Ovary (tissue), 7 donors: ENCODE measurements at regions not wholly inside any gene's neighbourhood (a gene's known extent, or its start where the extent isn't known, plus 50 kb on each side); places are given as distances from the start of the nearest gene placed in this dataset.
"Not testable (repeated sequence)": the region's sequence is repeated elsewhere in the genome, so short reads cannot be mapped to it uniquely, and the experiment has no call there.

Source experiments
- DNase-seq, 5 donors: peaks; one replicate each; pipeline ENCODE4 v3.0.0-alpha.2; 2019 to 2020
- H3K27ac ChIP-seq, 2 donors: fragments of 200-600 bp; one replicate each; pipeline versions ENCODE4 v1.5.1 to v1.8.0; 2019 to 2022
- H3K27me3 ChIP-seq: fragments of 200-600 bp; one replicate; pipeline ENCODE4 v1.8.0; 2022
- H3K36me3 ChIP-seq: fragments of 200-600 bp; sonication (generic); one replicate; pipeline ENCODE4 v1.5.1; 2019
- H3K4me1 ChIP-seq: one replicate; pipeline ENCODE4 v1.8.1; 2013; ENCODE audit warnings: mild to moderate bottlenecking, moderate library complexity; ENCODE audit not compliant: insufficient read depth
- H3K4me3 ChIP-seq: fragments of 200-600 bp; sonication (generic); one replicate; pipeline ENCODE4 v1.5.1; 2017
- H3K9me3 ChIP-seq, 2 donors: fragments of 200-600 bp in 1 of 2; sonication (generic) in 1 of 2; one replicate each; pipeline versions ENCODE4 v1.5.1 to v1.8.1; 2013 to 2019; ENCODE audit warnings: mild to moderate bottlenecking in 1 of 2, moderate library complexity in 1 of 2
- EP300 ChIP-seq: sonication (generic); formaldehyde crosslinking; IDR thresholded peaks from one replicate; pipeline ENCODE4 v1.6.1; 2017; ENCODE audit warnings: antibody characterized with exemption
- POLR2A ChIP-seq: fragments of 450-650 bp; IDR thresholded peaks from one replicate; pipeline ENCODE4 v1.6.1; 2017; ENCODE audit warnings: antibody characterized with exemption, mild to moderate bottlenecking, moderate library complexity
- WGBS, 3 donors: extraction: QIAGEN DNeasy Blood & Tissue Kit in 1 of 3; methylation state at CpG; one replicate each; pipeline versions ENCODE4 v1.1.5 to v1.1.7; 2013 to 2017; 5-methylcytosine and 5-hydroxymethylcytosine counted together
- intact Hi-C, 4 donors: fragments of 100-400 bp; cut with DNase I; formaldehyde crosslinking; loops; one replicate each; pipeline versions ENCODE4 v1.11.0 to v1.15.1; 2022 to 2023
- TF ChIP-seq, protein P1 (sequence below), 3 donors: fragments of 450-650 bp in 2 of 3; fragments of 200-600 bp in 1 of 3; IDR thresholded peaks; one replicate each; pipeline versions ENCODE4 v1.5.1 to v1.8.0; 2016 to 2022; ENCODE audit warnings: antibody characterized with exemption in 3 of 3, mild to moderate bottlenecking in 1 of 3
- donor health status: DM: no; HTN: no; CAD: no; lungs with moderate emphysema.
- donor health status: DM: no; HTN: no; CAD: no.
- donor health status: Bipolar disorder and iron deficiency.
- donor health status: DM: no; HTN: no; CAD: no.
- donor health status: DM: yes; HTN: yes; CAD: no.

DNA sequence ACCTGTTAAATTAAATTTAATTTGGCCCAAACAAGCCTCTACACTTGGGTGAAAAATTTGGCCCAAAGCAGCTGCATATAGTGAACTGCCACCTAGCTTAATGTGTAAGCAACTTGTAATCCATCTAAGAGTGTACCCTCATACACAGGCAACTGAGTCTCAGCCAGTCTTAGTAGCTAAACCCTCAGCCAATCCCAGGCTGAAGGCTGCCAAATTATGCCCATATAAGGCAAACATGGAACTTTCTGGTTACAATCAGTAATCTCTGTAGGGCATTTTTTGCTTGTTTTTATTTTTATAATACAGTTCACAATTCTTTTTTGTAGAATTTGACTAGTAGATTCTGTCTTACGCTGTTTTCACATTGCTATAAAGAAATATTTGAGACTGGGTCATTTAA, 958.7 kb downstream of the FSCB start:
- WGBS, 3 donors = 88 to 94% (median 90%) methylated on average over 1 of the region's 1 CpG
- Histone ChIP-seq H3K9me3 (no peaks in the 10 kb centered on the region), H3K4me1 (no peaks in the 10 kb centered on the region), H3K36me3 (no peaks in the 10 kb centered on the region), H3K4me3 (no peak overlapping the region), H3K27ac (no peak overlapping the region), H3K27me3 (no peaks in the 10 kb centered on the region)
- no peak for DNase-seq
- intact Hi-C loops = no loop called here
- TF ChIP-seq, protein P1, sequence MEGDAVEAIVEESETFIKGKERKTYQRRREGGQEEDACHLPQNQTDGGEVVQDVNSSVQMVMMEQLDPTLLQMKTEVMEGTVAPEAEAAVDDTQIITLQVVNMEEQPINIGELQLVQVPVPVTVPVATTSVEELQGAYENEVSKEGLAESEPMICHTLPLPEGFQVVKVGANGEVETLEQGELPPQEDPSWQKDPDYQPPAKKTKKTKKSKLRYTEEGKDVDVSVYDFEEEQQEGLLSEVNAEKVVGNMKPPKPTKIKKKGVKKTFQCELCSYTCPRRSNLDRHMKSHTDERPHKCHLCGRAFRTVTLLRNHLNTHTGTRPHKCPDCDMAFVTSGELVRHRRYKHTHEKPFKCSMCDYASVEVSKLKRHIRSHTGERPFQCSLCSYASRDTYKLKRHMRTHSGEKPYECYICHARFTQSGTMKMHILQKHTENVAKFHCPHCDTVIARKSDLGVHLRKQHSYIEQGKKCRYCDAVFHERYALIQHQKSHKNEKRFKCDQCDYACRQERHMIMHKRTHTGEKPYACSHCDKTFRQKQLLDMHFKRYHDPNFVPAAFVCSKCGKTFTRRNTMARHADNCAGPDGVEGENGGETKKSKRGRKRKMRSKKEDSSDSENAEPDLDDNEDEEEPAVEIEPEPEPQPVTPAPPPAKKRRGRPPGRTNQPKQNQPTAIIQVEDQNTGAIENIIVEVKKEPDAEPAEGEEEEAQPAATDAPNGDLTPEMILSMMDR (IDR thresholded peaks at IDR 0.05) = no peak
- no peak for TF ChIP-seq EP300
- TF ChIP-seq POLR2A = no peak

DNA sequence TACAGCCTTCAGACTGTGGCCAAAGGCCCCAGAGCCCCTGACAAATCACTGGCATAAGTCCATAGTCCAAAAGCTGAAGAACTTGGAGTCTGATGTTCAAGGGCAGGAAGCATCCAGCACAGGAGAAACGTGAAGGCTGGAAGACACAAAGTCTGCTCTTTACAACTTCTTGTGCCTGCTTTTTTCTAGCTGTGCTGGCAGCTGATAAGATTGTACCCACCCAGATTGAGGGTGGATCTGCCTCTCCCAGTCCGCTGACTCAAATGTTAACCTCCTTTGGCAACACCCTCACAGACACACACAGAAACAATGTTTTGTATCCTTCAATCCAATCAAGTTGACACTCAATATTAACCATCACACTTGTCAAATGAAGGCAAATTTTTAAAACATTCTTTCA, 959.5 kb downstream of the FSCB start:
- H3K4me3 ChIP-seq, intact Hi-C loops, H3K36me3 ChIP-seq, H3K27me3 ChIP-seq, DNase-seq, H3K4me1 ChIP-seq, H3K27ac ChIP-seq, H3K9me3 ChIP-seq: not testable (repeated sequence)
- WGBS, 3 donors = 66 to 73% (median 72%) methylated on average over 2 of the region's 2 CpGs

DNA sequence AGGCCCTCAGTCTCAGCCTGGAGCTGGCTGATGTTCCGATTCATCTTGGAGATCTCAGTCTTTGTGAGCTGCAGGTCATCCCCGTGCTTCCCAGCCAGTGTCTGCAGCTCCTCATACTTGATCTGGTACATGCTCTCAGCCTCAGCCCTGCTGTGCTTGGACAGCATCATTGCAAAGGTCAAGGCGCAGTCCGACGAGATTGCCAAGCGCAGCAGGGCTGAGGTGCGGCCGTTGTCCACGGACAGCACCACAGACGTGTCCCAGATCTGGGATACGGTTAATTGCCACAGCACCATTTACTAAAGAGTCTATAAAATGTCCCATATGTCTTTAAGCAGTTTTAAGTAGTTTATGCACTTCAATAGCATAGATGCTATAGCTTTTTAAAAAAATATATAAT, 965.7 kb downstream of the FSCB start:
- no peak overlapping the region for H3K4me3 ChIP-seq
- H3K36me3 ChIP-seq = no peaks in the 10 kb centered on the region
- intact Hi-C loops = no loop called here
- H3K27ac ChIP-seq = no peak overlapping the region
- H3K27me3 ChIP-seq = no peaks in the 10 kb centered on the region
- peaks cover 2% of the 10 kb centered on the region for H3K4me1 ChIP-seq
- H3K9me3 ChIP-seq = no peaks in the 10 kb centered on the region
- TF ChIP-seq, protein P1 (IDR thresholded peaks at IDR 0.05) = no peak
- no peak for TF ChIP-seq EP300
- TF ChIP-seq POLR2A = no peak
- WGBS, 3 donors = 86 to 90% (median 87%) methylated on average over 11 of the region's 11 CpGs
- DNase-seq = no peak

DNA sequence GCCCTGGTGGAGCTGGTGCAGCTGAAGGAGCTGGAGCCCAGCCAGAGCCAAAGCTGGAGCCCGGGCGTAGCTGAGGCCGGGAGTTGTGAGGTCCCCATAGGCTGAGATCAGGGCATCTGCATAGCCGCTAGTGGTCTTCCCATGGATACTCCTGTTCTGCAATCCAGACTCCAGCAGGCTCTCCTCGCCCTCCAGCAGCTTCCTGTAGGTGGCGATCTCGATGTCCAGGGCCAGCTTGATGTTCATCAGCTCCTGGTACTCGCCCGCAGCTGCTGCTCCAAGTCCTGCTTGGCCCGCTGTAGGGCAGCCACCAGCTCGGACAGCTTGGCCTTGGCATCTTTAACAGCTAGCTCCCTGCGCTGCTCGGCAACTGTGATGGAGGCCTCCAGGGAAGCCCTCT, 966.1 kb downstream of the FSCB start:
- peaks cover 2% of the 10 kb centered on the region for H3K4me1 ChIP-seq
- WGBS, 3 donors = 89 to 96% (median 91%) methylated on average over 11 to 13 of the region's 13 CpGs

DNA sequence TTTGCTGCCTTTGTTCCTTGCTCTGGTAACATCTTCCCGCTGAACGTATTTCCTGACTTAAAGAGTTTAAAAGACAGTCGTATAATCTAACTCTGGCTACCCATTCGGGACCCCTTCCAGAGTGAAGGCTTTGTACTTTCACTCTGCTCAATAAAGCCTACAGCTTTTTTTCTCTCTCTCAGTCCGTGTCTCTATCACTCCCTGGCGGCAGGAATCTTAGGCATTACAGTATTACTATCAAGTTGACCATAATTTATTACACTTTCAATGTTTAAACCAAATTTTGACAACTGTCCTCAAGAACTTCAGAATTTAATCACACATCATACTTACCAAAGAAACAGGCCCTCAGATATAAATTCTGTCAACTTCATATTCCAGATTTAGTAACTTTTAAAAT, 967.9 kb downstream of the FSCB start:
- intact Hi-C loops = no loop called here
- Histone ChIP-seq H3K4me1 (peaks cover 2% of the 10 kb centered on the region), H3K27me3 (no peaks in the 10 kb centered on the region), H3K9me3 (no peaks in the 10 kb centered on the region), H3K4me3 (no peak overlapping the region), H3K27ac (no peak overlapping the region), H3K36me3 (no peaks in the 10 kb centered on the region)
- DNase-seq = no peak
- TF ChIP-seq, protein P1 (IDR thresholded peaks at IDR 0.05) = peak in 1 of 3 donors; percentile 29
- TF ChIP-seq POLR2A (no peak), EP300 (no peak)
- 4 to 10% (median 4%) methylated on average over 6 of the region's 6 CpGs for WGBS, 3 donors

More for the DNA sequence above, 966.1 kb downstream of the FSCB start:
- Histone ChIP-seq H3K9me3 (no peaks in the 10 kb centered on the region), H3K36me3 (no peaks in the 10 kb centered on the region), H3K27me3 (no peaks in the 10 kb centered on the region), H3K4me3 (no peak overlapping the region), H3K27ac (no peak overlapping the region)
- DNase-seq = no peak
- no peak for TF ChIP-seq POLR2A
- no peak for TF ChIP-seq EP300
- TF ChIP-seq, protein P1 (IDR thresholded peaks at IDR 0.05) = no peak
- intact Hi-C loops = no loop called here
